ENCODE measurements at regions not wholly inside any gene's neighbourhood (a gene's known extent, or its start where the extent isn't known, plus 50 kb on each side); places are given as distances from the start of the nearest gene placed in this dataset.

DNA sequence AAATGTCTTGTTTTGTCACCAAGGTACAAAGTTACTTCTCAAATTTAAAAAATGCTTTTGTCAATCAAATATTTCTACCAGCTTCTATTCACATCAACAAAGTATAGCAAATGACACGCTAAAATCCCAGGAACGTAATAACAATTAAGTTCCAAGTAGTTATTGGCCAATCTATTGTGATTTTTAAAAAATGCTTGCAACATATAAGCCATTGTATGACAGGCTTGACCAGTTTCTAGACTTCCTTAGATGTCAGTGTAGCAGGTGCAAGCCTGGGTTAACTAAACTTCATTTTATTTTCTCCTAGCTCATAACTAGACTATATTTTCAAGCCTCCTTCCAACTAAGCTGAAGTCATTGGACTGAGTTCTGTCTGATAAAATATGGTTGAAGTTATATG lies 494.5 kb upstream of the PKN2 start:
- TF ChIP-seq, protein P1, sequence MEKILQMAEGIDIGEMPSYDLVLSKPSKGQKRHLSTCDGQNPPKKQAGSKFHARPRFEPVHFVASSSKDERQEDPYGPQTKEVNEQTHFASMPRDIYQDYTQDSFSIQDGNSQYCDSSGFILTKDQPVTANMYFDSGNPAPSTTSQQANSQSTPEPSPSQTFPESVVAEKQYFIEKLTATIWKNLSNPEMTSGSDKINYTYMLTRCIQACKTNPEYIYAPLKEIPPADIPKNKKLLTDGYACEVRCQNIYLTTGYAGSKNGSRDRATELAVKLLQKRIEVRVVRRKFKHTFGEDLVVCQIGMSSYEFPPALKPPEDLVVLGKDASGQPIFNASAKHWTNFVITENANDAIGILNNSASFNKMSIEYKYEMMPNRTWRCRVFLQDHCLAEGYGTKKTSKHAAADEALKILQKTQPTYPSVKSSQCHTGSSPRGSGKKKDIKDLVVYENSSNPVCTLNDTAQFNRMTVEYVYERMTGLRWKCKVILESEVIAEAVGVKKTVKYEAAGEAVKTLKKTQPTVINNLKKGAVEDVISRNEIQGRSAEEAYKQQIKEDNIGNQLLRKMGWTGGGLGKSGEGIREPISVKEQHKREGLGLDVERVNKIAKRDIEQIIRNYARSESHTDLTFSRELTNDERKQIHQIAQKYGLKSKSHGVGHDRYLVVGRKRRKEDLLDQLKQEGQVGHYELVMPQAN (conservative IDR thresholded peaks at IDR 0.05): no peak
- TF ChIP-seq GABPA (IDR thresholded peaks at IDR 0.05; ENCODE audit: low read depth) (no peak), POLR2A (IDR thresholded peaks at IDR 0.05; ENCODE audit: low read depth, low read length) (no peak), SMAD1 (IDR thresholded peaks at IDR 0.05; ENCODE audit: low read depth, partially characterized antibody) (no peak), ZNF24 (IDR thresholded peaks at IDR 0.05) (no peak), GATAD2B (conservative IDR thresholded peaks at IDR 0.05; ENCODE audit: low read depth) (no peak), CEBPB (IDR thresholded peaks at IDR 0.05; ENCODE audit: borderline replicate concordance in 1 of 2, low read depth in 2 of 2, low read length in 2 of 2) (no peak), ZZZ3 (IDR thresholded peaks at IDR 0.05; ENCODE audit: control insufficient read depth, insufficient read length, low read depth) (no peak)
- TF ChIP-seq, protein P2, sequence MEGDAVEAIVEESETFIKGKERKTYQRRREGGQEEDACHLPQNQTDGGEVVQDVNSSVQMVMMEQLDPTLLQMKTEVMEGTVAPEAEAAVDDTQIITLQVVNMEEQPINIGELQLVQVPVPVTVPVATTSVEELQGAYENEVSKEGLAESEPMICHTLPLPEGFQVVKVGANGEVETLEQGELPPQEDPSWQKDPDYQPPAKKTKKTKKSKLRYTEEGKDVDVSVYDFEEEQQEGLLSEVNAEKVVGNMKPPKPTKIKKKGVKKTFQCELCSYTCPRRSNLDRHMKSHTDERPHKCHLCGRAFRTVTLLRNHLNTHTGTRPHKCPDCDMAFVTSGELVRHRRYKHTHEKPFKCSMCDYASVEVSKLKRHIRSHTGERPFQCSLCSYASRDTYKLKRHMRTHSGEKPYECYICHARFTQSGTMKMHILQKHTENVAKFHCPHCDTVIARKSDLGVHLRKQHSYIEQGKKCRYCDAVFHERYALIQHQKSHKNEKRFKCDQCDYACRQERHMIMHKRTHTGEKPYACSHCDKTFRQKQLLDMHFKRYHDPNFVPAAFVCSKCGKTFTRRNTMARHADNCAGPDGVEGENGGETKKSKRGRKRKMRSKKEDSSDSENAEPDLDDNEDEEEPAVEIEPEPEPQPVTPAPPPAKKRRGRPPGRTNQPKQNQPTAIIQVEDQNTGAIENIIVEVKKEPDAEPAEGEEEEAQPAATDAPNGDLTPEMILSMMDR (IDR thresholded peaks at IDR 0.05 in 2 of 3, conservative IDR thresholded peaks at IDR 0.05 in 1 of 3; ENCODE audit: control insufficient read depth in 2 of 3, extremely low read depth in 1 of 3, insufficient read depth in 1 of 3, low read depth in 3 of 3, low read length in 3 of 3): no peak
- TF ChIP-seq, protein P3, sequence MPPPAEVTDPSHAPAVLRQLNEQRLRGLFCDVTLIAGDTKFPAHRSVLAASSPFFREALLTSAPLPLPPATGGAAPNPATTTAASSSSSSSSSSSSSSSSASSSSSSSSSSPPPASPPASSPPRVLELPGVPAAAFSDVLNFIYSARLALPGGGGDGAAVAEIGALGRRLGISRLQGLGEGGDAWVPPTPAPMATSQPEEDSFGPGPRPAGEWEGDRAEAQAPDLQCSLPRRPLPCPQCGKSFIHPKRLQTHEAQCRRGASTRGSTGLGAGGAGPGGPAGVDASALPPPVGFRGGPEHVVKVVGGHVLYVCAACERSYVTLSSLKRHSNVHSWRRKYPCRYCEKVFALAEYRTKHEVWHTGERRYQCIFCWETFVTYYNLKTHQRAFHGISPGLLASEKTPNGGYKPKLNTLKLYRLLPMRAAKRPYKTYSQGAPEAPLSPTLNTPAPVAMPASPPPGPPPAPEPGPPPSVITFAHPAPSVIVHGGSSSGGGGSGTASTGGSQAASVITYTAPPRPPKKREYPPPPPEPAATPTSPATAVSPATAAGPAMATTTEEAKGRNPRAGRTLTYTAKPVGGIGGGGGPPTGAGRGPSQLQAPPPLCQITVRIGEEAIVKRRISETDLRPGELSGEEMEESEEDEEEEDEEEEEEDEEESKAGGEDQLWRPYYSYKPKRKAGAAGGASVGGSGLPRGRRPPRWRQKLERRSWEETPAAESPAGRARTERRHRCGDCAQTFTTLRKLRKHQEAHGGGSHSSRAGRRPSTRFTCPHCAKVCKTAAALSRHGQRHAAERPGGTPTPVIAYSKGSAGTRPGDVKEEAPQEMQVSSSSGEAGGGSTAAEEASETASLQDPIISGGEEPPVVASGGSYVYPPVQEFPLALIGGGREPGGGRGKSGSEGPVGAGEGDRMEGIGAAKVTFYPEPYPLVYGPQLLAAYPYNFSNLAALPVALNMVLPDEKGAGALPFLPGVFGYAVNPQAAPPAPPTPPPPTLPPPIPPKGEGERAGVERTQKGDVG (CRISPR knock-in tag; IDR thresholded peaks at IDR 0.05): no peak

All from GM12878 (cell line).